ENCODE measurements at regions not wholly inside any gene's neighbourhood (a gene's known extent, or its start where the extent isn't known, plus 50 kb on each side); places are given as distances from the start of the nearest gene placed in this dataset.

DNA sequence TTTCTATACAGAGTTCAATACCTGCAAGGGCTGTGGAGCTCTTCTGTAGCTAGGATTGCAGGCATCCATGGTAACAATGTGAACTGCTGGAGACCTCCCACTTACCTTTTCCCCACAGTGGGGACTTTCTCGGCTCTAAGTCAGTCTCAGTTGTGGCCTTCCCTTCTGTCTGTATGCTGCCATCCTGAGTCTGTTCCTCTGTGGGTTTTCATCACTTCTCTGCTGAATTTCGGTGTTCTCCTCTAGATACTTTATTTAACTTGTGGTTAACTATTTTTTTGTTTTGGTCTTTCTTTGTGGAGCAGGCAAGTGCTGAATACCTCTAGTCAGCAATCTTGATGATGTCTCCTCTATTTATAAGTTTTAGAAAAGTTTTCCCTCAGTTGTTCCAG is 647.2 kb upstream of the CDH2 start:
- TF ChIP-seq, protein P1, sequence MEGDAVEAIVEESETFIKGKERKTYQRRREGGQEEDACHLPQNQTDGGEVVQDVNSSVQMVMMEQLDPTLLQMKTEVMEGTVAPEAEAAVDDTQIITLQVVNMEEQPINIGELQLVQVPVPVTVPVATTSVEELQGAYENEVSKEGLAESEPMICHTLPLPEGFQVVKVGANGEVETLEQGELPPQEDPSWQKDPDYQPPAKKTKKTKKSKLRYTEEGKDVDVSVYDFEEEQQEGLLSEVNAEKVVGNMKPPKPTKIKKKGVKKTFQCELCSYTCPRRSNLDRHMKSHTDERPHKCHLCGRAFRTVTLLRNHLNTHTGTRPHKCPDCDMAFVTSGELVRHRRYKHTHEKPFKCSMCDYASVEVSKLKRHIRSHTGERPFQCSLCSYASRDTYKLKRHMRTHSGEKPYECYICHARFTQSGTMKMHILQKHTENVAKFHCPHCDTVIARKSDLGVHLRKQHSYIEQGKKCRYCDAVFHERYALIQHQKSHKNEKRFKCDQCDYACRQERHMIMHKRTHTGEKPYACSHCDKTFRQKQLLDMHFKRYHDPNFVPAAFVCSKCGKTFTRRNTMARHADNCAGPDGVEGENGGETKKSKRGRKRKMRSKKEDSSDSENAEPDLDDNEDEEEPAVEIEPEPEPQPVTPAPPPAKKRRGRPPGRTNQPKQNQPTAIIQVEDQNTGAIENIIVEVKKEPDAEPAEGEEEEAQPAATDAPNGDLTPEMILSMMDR (IDR thresholded peaks at IDR 0.05), result no peak
- no peak for TF ChIP-seq ZFX (IDR thresholded peaks at IDR 0.05; ENCODE audit: borderline replicate concordance)
